NB4 (cell line): ENCODE measurements at regions not wholly inside any gene's neighbourhood (a gene's known extent, or its start where the extent isn't known, plus 50 kb on each side); places are given as distances from the start of the nearest gene placed in this dataset.

Experiments
- DNase-seq: peaks from one replicate; pipeline ENCODE4 v3.0.0; 2010; ENCODE audit warnings: low read depth
- H3K4me3 ChIP-seq: one replicate; pipeline ENCODE4 v1.5.1; 2011; ENCODE audit warnings: mild to moderate bottlenecking, low read depth, low read length, moderate library complexity
- CTCF ChIP-seq: IDR thresholded peaks from one replicate; pipeline ENCODE4 v1.5.1; 2012; ENCODE audit warnings: low read depth, low read length
- MYC ChIP-seq: IDR thresholded peaks from 2 replicates; pipeline ENCODE4 v1.6.1; 2011; ENCODE audit warnings: low read depth, low read length
- POLR2A ChIP-seq: IDR thresholded peaks from 2 replicates; pipeline ENCODE4 v1.6.1; 2011; ENCODE audit warnings: mild to moderate bottlenecking; ENCODE audit not compliant: insufficient read length; ENCODE audit errors: extremely low read depth
- TF ChIP-seq, protein P1 (sequence below): IDR thresholded peaks from 2 replicates; pipeline ENCODE4 v1.6.1; 2011; ENCODE audit warnings: low read depth, low read length

GRCh38 chr10:71126432-71126831 lies 85.9 kb upstream of the UNC5B start:
- no peak for DNase-seq
- no peak overlapping the region for H3K4me3 ChIP-seq
- no peak for TF ChIP-seq POLR2A
- TF ChIP-seq CTCF, result no peak
- TF ChIP-seq, protein P1, sequence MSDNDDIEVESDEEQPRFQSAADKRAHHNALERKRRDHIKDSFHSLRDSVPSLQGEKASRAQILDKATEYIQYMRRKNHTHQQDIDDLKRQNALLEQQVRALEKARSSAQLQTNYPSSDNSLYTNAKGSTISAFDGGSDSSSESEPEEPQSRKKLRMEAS, result no peak
- no peak for TF ChIP-seq MYC

DNA sequence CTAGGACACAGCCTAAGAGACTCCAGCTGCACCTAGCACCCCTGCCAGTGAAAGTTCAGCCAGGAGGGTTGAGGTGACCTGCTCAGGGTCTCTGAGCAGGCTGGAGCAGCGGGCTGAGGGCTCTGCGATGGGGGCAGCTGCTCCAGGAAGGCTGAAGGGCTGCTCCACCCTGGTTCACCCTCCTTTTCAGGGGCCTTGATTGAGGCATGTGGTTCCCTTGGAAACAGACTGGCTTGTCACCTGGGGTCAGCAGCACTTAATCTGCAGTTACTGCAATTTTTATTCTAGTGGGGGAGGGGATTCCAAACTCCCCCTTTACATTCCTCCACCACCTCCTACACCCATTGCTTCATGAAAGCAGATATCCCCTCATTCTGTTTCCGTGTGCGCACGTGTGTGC lies 85.3 kb upstream of the UNC5B start:
- no peak for DNase-seq
- TF ChIP-seq, protein P1, result no peak
- TF ChIP-seq MYC (no peak), POLR2A (no peak), CTCF (no peak)
- no peak overlapping the region for H3K4me3 ChIP-seq

- TF ChIP-seq CTCF, result no peak
- no peak for TF ChIP-seq POLR2A
- TF ChIP-seq, protein P1, result no peak
- no peak for TF ChIP-seq MYC
- no peak overlapping the region for H3K4me3 ChIP-seq
- no peak for DNase-seq
These were observed 84.6 kb upstream of the UNC5B start for GRCh38 chr10:71127773-71128172.

DNA sequence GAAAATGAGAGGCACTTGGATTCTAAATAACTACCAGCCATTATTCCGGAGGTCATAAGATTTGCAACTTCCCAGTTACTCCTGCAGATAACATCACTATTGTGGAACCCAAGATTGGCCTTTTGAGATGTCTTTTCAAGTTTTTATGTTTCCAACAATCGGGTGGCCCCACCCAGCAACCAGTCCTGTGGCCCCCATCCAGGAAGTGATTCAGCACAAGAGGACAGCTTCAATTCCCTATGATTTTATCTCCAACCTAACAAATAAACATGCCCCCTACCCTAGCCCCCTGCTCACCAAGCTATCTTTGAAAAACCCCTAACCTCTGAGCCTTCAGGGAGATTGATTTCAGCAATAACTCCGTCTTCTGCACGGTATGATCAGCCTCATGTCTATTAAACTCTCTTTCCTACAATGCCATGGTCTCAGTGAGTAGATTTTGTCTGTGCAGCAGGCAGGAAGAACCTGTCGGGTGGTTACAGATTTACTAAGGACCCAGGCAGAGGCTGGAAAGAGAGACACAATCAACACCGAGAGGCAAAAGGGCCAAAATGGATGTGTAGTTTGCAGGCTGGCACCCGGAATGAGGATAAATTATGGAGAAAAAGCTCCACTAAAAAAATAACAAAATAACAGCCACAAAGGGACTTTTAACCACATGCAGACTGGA lies 83.9 kb upstream of the UNC5B start:
- DNase-seq, result no peak
- no peak overlapping the region for H3K4me3 ChIP-seq
- TF ChIP-seq, protein P1, result no peak
- TF ChIP-seq POLR2A (no peak), MYC (no peak), CTCF (no peak)

GRCh38 chr10:71131096-71131495 lies 81.3 kb upstream of the UNC5B start:
- H3K4me3 ChIP-seq, result no peak overlapping the region
- DNase-seq, result no peak
- TF ChIP-seq MYC, result no peak

GRCh38 chr10:71131508-71132088 lies 80.8 kb upstream of the UNC5B start:
- no peak for DNase-seq
- TF ChIP-seq POLR2A, result no peak
- TF ChIP-seq CTCF, result no peak
- TF ChIP-seq, protein P1, result no peak
- H3K4me3 ChIP-seq, result no peak overlapping the region
